Mammary epithelial cell (primary cell): ENCODE measurements at regions not wholly inside any gene's neighbourhood (a gene's known extent, or its start where the extent isn't known, plus 50 kb on each side); places are given as distances from the start of the nearest gene placed in this dataset.

Source experiments
- CTCF ChIP-seq, 2 donors: IDR thresholded peaks in 1 of 2; conservative IDR thresholded peaks in 1 of 2; 2 replicates each; pipeline ENCODE4 v1.5.1; 2011 to 2012; ENCODE audit warnings: inconsistent platforms in 2 of 2, low read length in 2 of 2, mild to moderate bottlenecking in 2 of 2, control low read depth in 1 of 2, low read depth in 1 of 2; ENCODE audit not compliant: insufficient read depth in 1 of 2; ENCODE audit errors: extremely low read depth in 1 of 2
- EZH2 ChIP-seq: IDR thresholded peaks from 2 replicates; pipeline ENCODE4 v1.6.1; 2012; ENCODE audit warnings: low read length, inconsistent platforms, borderline replicate concordance

- TF ChIP-seq CTCF (conservative IDR thresholded peaks at IDR 0.05 in 1 of 2, IDR thresholded peaks at IDR 0.05 in 1 of 2; ENCODE audit: extremely low read depth in 1 of 2, insufficient read depth in 1 of 2, low read depth in 1 of 2, low read length in 2 of 2) (no peak), EZH2 (no peak)
These were observed 2015.7 kb upstream of the LRRTM1 start for GRCh38 chr2:82320296-82320695.
